ENCODE measurements at regions not wholly inside any gene's neighbourhood (a gene's known extent, or its start where the extent isn't known, plus 50 kb on each side); places are given as distances from the start of the nearest gene placed in this dataset.

DNA sequence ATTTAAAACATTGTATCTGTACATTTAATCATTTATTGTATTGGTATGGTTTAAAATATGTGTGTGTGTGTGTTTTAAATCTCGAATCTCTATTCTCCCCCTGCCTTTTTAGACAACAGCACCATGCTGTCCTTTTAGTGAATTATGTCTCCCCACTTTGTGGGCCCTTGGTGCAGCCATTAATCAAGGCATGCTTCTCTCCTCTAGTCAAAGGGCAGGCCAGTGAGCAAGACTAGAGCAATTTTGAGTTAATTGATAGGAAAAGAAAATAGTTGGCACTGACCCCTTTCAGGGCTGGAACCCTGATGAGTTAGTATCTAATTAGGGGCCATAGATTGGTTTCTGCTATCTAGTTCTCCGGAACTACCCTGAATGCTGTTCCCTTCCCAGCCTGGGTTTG lies 111.0 kb downstream of the MAIP1 start:
- Histone ChIP-seq H3K36me3 (ENCODE audit: insufficient read depth, low read length) (no peaks in the 10 kb centered on the region), H3K79me2 (replicated peaks; ENCODE audit: insufficient read depth, low read length) (no peaks in the 10 kb centered on the region), H3K27me3 (ENCODE audit: insufficient read depth, low read depth, low read length) (no peaks in the 10 kb centered on the region), H2AFZ (ENCODE audit: low read depth, low read length) (no peak overlapping the region), H3K9me2 (ENCODE audit: insufficient read depth, low read length) (no peaks in the 10 kb centered on the region), H3K27ac (ENCODE audit: low read length) (no peak overlapping the region), H4K20me1 (ENCODE audit: insufficient read depth) (no peaks in the 10 kb centered on the region), H3F3A (ENCODE audit: insufficient read depth, low read length, poor library complexity, severe bottlenecking) (no peaks in the 10 kb centered on the region), H3K4me3 (ENCODE audit: low read length) (no peak overlapping the region), H3K9ac (ENCODE audit: low read length) (no peak overlapping the region), H3K4me2 (ENCODE audit: low read length) (no peak overlapping the region), H3K9me3 (ENCODE audit: low read length) (no peaks in the 10 kb centered on the region)
- TF ChIP-seq EZH2 (IDR thresholded peaks at IDR 0.05; ENCODE audit: borderline replicate concordance, insufficient read depth, low read length, poor library complexity, severe bottlenecking) (no peak), SMC3 (conservative IDR thresholded peaks at IDR 0.05; ENCODE audit: poor library complexity) (no peak), TAF1 (IDR thresholded peaks at IDR 0.05; ENCODE audit: low read depth) (no peak), MXI1 (conservative IDR thresholded peaks at IDR 0.05; ENCODE audit: poor library complexity, severe bottlenecking) (no peak)
- TF ChIP-seq, protein P1, sequence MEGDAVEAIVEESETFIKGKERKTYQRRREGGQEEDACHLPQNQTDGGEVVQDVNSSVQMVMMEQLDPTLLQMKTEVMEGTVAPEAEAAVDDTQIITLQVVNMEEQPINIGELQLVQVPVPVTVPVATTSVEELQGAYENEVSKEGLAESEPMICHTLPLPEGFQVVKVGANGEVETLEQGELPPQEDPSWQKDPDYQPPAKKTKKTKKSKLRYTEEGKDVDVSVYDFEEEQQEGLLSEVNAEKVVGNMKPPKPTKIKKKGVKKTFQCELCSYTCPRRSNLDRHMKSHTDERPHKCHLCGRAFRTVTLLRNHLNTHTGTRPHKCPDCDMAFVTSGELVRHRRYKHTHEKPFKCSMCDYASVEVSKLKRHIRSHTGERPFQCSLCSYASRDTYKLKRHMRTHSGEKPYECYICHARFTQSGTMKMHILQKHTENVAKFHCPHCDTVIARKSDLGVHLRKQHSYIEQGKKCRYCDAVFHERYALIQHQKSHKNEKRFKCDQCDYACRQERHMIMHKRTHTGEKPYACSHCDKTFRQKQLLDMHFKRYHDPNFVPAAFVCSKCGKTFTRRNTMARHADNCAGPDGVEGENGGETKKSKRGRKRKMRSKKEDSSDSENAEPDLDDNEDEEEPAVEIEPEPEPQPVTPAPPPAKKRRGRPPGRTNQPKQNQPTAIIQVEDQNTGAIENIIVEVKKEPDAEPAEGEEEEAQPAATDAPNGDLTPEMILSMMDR (IDR thresholded peaks at IDR 0.05; ENCODE audit: poor library complexity, severe bottlenecking), result no peak
- TF ChIP-seq, protein P2, sequence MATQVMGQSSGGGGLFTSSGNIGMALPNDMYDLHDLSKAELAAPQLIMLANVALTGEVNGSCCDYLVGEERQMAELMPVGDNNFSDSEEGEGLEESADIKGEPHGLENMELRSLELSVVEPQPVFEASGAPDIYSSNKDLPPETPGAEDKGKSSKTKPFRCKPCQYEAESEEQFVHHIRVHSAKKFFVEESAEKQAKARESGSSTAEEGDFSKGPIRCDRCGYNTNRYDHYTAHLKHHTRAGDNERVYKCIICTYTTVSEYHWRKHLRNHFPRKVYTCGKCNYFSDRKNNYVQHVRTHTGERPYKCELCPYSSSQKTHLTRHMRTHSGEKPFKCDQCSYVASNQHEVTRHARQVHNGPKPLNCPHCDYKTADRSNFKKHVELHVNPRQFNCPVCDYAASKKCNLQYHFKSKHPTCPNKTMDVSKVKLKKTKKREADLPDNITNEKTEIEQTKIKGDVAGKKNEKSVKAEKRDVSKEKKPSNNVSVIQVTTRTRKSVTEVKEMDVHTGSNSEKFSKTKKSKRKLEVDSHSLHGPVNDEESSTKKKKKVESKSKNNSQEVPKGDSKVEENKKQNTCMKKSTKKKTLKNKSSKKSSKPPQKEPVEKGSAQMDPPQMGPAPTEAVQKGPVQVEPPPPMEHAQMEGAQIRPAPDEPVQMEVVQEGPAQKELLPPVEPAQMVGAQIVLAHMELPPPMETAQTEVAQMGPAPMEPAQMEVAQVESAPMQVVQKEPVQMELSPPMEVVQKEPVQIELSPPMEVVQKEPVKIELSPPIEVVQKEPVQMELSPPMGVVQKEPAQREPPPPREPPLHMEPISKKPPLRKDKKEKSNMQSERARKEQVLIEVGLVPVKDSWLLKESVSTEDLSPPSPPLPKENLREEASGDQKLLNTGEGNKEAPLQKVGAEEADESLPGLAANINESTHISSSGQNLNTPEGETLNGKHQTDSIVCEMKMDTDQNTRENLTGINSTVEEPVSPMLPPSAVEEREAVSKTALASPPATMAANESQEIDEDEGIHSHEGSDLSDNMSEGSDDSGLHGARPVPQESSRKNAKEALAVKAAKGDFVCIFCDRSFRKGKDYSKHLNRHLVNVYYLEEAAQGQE (IDR thresholded peaks at IDR 0.05; ENCODE audit: borderline replicate concordance), result no peak

DNA sequence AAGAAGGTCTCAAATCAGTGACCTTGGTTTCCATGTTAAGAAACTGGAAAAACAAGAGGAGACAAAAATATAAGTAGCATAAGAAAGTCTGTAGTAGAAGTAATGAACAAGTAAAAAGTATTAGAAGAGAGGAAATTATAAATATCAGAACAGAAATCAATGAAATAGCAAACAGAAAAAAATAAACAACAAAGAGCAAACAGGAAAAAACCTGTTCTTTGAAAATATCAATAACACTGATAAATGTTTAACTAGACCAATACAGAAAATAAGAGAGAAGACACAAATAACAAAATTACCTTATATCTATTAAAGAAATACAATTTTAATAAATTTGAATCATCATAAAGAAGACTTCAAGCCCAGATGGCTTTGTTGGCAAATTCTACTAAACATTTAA lies 113.3 kb downstream of the MAIP1 start:
- no peaks in the 10 kb centered on the region for H3K9me3 ChIP-seq (ENCODE audit: low read length)
- no peaks in the 10 kb centered on the region for H3K79me2 ChIP-seq (replicated peaks; ENCODE audit: insufficient read depth, low read length)
- H3K36me3 ChIP-seq (ENCODE audit: insufficient read depth, low read length), result no peaks in the 10 kb centered on the region
- no peaks in the 10 kb centered on the region for H3F3A ChIP-seq (ENCODE audit: insufficient read depth, low read length, poor library complexity, severe bottlenecking)
- H4K20me1 ChIP-seq (ENCODE audit: insufficient read depth), result no peaks in the 10 kb centered on the region
- no peak overlapping the region for H3K4me3 ChIP-seq (ENCODE audit: low read length)
- H3K27me3 ChIP-seq (ENCODE audit: insufficient read depth, low read depth, low read length), result no peaks in the 10 kb centered on the region
- H2AFZ ChIP-seq (ENCODE audit: low read depth, low read length), result no peak overlapping the region
- H3K9me2 ChIP-seq (ENCODE audit: insufficient read depth, low read length), result no peaks in the 10 kb centered on the region
- H3K4me2 ChIP-seq (ENCODE audit: low read length), result no peak overlapping the region
- no peak overlapping the region for H3K27ac ChIP-seq (ENCODE audit: low read length)
- no peak for TF ChIP-seq TAF1 (IDR thresholded peaks at IDR 0.05; ENCODE audit: low read depth)
- TF ChIP-seq, protein P2 (IDR thresholded peaks at IDR 0.05; ENCODE audit: borderline replicate concordance), result no peak
- no peak for TF ChIP-seq SMC3 (conservative IDR thresholded peaks at IDR 0.05; ENCODE audit: poor library complexity)
- no peak for TF ChIP-seq POLR2AphosphoS5 (IDR thresholded peaks at IDR 0.05)
- no peak overlapping the region for H3K9ac ChIP-seq (ENCODE audit: low read length)

All from neural cell (in vitro differentiated cells).